DMS 273 treated with DMSO at 0.1 percent for 48 hours (cell line): ENCODE measurements at regions not wholly inside any gene's neighbourhood (a gene's known extent, or its start where the extent isn't known, plus 50 kb on each side); places are given as distances from the start of the nearest gene placed in this dataset.
"Not testable (repeated sequence)": the region's sequence is repeated elsewhere in the genome, so short reads cannot be mapped to it uniquely, and the experiment has no call there.

Experiments used
- DNase-seq: peaks from one replicate; lab custom pipeline; 2025; lab: John Stamatoyannopoulos, UW

GRCh38 chr6:3551716-3552511 lies 95.1 kb upstream of the SLC22A23 start:
- no peak for DNase-seq

DNA sequence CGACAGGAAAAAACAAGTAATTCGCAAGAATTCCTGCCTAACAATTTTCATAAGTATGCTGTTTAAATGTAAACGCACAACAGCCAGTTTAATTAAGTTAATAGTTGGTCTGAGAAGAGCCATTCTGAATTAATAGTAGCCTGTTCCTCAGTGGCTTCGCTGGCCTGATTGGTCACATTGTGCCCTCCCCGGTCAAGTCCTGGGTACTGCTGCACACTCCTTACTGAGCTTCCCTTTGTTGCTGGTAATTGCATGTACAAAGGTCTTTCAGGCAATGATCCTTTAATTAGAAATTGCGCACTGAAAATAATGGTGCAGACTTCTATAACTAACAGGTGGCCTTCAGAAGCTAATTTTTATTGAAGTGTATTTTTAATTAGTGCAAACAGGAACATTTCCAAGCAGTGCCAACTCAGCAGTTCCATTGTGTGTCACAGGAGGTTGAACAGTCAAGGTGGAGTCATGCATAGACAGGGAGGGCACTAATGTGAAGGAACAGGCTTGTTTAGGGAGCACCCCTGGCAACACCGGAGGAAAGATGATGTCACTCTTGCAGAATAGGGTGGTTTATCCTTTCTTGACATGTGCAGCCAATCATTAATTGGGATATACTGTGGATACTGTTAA lies 92.6 kb upstream of the SLC22A23 start:
- no peak for DNase-seq

- no peak for DNase-seq
Observed at GRCh38 chr6:3546121-3546520, 89.3 kb upstream of the SLC22A23 start.

DNA sequence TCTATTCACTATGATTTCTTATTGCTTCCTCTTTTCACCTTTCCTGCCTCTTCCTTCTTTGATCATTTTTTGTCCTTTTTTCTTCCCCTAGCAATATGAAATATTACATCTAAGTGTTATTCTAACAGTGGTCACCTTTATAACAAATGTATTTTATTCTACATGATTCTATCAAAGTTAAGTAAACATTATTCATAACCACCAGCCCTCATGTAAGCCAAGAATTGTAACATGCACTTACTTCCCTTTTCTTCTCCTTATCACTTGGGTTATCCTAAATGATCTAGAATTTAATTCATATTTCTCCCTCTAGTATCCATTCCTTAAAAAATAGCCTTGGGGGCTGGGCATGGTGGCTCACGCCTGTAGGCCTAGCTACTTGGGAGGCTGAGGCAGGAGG lies 88.3 kb upstream of the SLC22A23 start:
- no peak for DNase-seq

- DNase-seq = no peak
Observed at GRCh38 chr6:3542032-3542640, 85.3 kb upstream of the SLC22A23 start.

- DNase-seq = no peak
Observed at GRCh38 chr6:3541006-3541585, 84.2 kb upstream of the SLC22A23 start.

- DNase-seq = no peak
Observed at GRCh38 chr6:3540253-3540820, 83.5 kb upstream of the SLC22A23 start.

DNA sequence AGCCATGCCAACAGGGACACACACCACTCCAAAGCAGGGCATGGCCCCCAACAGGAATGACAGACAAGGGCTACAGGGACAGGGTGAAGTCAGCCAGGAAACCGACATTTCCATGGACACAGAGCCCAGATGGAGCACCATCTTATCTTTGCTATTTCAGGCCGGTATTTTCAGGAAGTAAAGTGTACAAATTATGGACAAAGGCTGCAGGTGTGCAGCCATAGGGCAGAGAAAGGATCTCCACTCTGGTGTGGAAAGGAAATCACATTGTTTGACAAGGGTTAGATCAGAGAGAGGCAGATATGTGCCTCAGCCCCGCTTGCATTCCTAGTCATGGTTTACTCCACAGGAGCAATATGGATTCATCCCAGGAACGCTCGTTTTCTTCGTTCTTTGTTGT lies 81.7 kb upstream of the SLC22A23 start:
- DNase-seq = no peak

DNA sequence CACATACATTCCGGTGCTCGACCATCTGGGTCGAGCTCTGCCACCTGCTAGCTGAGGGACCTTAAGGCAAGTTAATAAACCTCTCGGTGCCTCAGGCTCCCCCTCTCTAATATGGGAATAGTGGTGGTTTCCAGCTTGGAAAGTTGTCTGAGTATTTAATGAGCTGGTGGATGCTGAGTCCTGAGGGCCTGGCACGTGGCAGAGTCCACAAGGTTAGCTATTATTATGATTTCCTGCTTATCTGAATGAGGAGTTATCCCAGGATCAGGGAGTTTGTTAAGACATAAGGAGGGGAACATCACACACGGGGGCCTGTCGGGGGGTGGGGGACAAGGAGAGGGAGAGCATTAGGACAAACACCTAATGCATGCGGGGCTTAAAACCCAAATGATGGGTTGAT lies 80.1 kb upstream of the SLC22A23 start:
- DNase-seq = no peak

DNA sequence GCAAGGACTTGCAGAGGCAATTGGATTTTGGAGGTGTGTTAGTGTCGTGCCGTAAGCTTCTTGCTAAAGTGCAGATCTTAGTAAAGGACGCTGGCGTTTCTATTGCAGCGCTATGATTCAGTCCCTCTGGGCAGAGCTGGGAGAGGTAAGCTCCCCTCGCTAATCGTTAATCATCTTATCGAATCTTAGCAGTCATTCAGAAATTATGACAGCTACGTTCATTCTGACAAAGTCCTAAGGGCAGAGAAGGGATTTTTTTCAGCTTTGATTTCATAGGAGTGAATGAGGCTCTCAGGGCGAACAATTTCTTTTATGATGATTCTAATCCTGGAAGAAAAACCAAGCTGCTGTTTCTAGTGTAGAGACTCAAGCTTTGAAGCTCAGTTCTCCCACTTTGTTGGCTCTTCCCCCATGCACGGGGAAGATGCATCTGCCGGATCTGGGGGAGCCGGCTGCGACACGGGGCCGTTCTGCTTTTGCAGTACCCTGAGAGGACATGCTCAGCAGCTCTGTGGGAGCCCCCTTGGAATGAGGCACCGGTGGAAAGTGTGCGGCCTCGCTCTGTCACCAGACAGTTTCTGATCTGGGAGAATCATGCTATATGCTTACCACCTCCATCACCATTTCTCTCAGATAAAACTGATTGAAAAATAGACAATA lies 79.1 kb upstream of the SLC22A23 start:
- DNase-seq = no peak

GRCh38 chr6:3535033-3535775 lies 78.4 kb upstream of the SLC22A23 start:
- DNase-seq = no peak

DNA sequence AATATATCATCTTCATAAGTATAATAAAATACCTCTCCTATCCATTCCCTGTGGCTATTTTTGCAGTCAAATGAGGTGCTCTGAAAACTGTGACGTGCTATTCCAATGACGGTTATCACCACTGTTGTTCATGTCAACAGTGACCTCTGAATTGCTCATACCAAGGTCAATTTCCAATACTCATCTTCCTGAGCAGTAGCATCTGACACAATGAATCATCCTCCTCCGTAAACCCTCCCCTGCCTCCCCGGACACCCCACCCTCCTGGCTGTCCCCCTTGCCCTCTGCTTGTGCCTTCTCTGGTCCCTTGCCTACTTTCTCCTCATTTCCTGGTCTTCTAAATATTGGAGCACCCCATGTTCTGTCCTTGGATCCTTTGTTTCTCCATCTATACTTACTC lies 77.7 kb upstream of the SLC22A23 start:
- DNase-seq = no peak

GRCh38 chr6:3533981-3534380 lies 77.1 kb upstream of the SLC22A23 start:
- DNase-seq = no peak

GRCh38 chr6:3532296-3532916 lies 75.6 kb upstream of the SLC22A23 start:
- no peak for DNase-seq

- no peak for DNase-seq
Observed at GRCh38 chr6:3531481-3531880, 74.6 kb upstream of the SLC22A23 start.

GRCh38 chr6:3530515-3530914 lies 73.7 kb upstream of the SLC22A23 start:
- DNase-seq = no peak

DNA sequence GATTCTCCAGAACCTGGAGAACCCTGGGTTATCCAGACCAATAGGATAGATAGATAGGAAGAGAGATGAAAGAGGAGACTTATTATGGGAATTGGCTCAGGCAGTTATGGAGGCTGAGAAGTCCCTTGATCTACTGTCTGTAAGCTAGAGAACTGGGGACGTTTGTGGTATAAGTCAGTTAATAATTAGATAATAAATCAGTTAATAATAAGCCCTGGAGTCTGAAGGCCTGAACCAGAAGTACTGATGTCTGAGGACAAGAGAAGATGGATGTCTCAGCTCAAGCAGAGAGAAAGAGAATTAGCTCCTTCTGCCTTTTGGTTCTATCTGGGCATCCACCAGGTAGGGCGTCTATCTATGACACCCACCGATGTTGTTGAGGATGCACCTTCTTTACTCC lies 72.9 kb upstream of the SLC22A23 start:
- DNase-seq = no peak

DNA sequence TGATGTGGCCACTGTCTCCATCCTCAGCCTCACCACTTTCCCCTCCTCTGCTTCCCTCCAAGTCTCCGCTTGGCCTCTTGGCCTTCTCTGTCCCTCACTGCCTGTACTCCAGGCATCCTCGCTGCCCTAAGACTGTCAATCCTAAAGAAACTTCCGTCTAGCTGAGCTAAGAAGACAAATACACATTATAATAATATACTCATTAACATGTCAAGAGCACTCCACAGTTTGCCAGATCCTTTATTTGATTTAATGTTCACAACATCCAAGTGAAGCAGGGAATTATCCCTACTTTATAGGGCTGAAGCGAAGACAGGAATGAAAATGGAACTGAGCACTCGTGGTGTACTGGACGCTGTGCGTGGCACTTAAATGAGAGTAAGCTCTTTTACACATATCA lies 72.4 kb upstream of the SLC22A23 start:
- no peak for DNase-seq

GRCh38 chr6:3528081-3528671 lies 71.3 kb upstream of the SLC22A23 start:
- not testable (repeated sequence) for DNase-seq

DNA sequence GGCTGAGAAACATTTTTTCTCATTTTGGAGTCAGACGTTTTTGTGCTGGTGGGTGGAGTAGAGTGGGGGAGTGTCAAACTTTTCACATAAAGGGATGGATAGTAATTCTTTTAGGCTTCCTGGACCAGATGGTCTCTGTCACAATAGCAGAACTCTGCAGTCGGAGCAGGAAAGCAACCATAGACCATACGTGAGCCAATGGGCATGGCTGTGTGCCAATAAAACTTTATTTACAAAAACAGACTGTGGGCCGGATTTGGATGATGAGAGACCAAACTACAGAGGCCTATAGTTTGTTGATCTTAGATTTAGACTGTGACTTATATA lies 70.8 kb upstream of the SLC22A23 start:
- DNase-seq = no peak
